Retinal pigment epithelial cell (primary cell): ENCODE measurements at regions not wholly inside any gene's neighbourhood (a gene's known extent, or its start where the extent isn't known, plus 50 kb on each side); places are given as distances from the start of the nearest gene placed in this dataset.
A peak's percentile ranks its signal among the peaks of the same experiment; 100 is the strongest.

Experiments
- DNase-seq: peaks from one replicate; pipeline ENCODE4 v3.0.0-alpha.2; 2010; ENCODE audit warnings: low read depth
- H3K4me3 ChIP-seq: 2 replicates; pipeline ENCODE4 v1.5.1; 2011; ENCODE audit warnings: mild to moderate bottlenecking, low read length, control low read depth, moderate library complexity
- TF ChIP-seq, protein P1 (sequence below): conservative IDR thresholded peaks from 2 replicates; pipeline ENCODE4 v1.5.1; 2011; ENCODE audit warnings: low read depth, low read length, control low read depth, inconsistent platforms

GRCh38 chr4:99763635-99764101 is 53.0 kb upstream of the DAPP1 start:
- DNase-seq = peak; percentile 95
- H3K4me3 ChIP-seq = no peak overlapping the region
- TF ChIP-seq, protein P1, sequence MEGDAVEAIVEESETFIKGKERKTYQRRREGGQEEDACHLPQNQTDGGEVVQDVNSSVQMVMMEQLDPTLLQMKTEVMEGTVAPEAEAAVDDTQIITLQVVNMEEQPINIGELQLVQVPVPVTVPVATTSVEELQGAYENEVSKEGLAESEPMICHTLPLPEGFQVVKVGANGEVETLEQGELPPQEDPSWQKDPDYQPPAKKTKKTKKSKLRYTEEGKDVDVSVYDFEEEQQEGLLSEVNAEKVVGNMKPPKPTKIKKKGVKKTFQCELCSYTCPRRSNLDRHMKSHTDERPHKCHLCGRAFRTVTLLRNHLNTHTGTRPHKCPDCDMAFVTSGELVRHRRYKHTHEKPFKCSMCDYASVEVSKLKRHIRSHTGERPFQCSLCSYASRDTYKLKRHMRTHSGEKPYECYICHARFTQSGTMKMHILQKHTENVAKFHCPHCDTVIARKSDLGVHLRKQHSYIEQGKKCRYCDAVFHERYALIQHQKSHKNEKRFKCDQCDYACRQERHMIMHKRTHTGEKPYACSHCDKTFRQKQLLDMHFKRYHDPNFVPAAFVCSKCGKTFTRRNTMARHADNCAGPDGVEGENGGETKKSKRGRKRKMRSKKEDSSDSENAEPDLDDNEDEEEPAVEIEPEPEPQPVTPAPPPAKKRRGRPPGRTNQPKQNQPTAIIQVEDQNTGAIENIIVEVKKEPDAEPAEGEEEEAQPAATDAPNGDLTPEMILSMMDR = no peak

DNA sequence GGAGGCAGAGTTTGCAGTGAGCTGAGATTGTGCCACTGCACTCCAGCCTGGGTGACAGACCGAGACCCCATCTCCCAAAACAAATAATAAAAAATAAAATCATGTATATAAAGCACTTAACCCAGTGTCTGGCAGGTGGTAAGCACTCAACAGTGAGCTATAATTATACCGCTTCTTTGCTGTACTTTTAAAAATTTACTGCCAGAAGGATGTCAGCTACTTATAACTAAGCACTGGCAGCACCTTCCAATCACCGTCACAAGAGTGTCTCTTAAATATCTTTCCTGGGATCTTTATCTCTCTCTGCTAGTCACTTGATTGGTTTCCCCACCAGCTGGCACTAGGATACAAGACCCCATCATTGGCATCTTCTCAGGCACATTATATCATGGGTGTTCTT is 53.9 kb upstream of the DAPP1 start:
- DNase-seq = no peak
- no peak overlapping the region for H3K4me3 ChIP-seq
- TF ChIP-seq, protein P1 = no peak

- DNase-seq = no peak
- H3K4me3 ChIP-seq = no peak overlapping the region
- TF ChIP-seq, protein P1 = no peak
These were observed 56.6 kb upstream of the DAPP1 start for GRCh38 chr4:99759988-99760387.

- H3K4me3 ChIP-seq = no peak overlapping the region
- TF ChIP-seq, protein P1 = no peak
- no peak for DNase-seq
These were observed 57.2 kb upstream of the DAPP1 start for GRCh38 chr4:99759346-99759984.

DNA sequence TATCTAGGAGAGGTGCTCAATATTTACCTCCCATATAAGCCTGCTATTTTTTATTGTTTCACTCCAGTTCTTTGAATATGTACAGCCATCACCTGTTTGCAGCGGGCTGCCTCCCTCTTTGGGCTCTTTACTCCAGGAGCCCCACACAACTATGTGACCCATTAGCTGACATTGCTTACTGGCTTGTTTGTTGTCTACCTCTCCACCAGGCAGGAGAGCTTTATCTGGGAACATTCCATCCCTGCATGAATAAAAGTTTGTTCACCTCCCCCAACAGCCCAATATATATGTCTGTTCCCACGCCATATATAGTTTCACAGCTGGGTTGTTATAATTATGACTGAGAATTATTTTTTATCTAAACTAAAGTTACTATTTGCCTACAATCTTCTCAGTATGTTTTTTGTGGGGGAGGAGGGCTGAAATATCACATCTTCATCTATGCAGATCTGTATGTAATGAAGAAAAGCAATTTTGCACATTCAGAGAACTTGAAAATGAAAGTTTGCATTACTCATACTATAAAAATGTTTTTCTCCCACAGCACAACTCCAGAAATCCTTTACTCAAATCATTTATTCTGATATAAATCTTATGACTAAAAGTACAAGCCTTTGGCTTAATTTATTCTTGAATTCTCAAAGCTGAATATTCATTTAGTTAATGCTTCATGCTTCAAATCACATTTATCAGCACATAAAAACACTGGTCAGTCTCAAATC is 61.2 kb upstream of the DAPP1 start:
- DNase-seq = peak; percentile 40
- TF ChIP-seq, protein P1 = no peak
- no peak overlapping the region for H3K4me3 ChIP-seq

DNA sequence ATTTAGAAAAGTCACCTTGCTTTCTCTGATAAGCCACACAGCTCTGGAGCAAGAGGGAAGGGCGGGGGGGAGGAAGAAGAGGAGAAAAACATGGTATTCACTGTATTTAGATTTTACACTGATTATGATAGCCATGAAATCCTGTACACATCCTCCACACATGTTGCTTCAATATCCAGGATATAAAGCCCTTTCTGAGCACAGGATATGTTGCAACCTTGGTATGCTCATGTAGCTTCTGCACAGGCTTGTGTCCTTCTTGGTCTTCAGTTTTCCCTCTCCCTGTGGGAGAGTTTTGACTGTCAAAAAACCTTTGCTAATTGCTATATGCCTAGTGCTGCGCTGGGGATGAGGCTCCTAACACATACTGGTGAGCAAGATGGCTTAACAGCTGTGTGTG is 61.9 kb upstream of the DAPP1 start:
- H3K4me3 ChIP-seq = no peak overlapping the region
- no peak for DNase-seq
- TF ChIP-seq, protein P1 = no peak

DNA sequence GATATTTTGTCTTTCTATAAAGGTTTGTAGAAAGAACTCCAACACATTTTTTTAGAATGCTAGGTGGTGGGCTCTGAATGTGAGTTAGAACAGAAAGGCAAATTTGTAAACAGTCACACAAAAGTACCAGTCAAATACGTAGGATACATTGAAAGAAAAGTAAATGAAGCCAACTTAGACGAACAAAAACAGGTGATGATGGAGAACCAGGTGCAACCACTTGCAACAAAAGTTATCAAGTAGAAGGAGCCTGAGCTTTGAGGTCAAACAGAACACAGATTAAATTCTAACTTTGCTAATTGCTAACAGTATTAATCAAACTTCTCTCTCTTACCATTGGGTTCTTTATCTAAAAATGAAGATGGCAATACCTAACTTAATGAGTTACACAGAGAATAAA is 62.7 kb upstream of the DAPP1 start:
- no peak overlapping the region for H3K4me3 ChIP-seq
- TF ChIP-seq, protein P1 = no peak
- no peak for DNase-seq
